ENCODE measurements at regions not wholly inside any gene's neighbourhood (a gene's known extent, or its start where the extent isn't known, plus 50 kb on each side); places are given as distances from the start of the nearest gene placed in this dataset.

GRCh38 chr2:136482966-136483365, 282.4 kb upstream of the THSD7B start:
- no peak for DNase-seq (ENCODE audit: low read depth in 4 of 4, low spot score in 3 of 4)

GRCh38 chr2:136482006-136482405, 283.3 kb upstream of the THSD7B start:
- DNase-seq (ENCODE audit: low read depth in 4 of 4, low spot score in 3 of 4), result no peak

DNA sequence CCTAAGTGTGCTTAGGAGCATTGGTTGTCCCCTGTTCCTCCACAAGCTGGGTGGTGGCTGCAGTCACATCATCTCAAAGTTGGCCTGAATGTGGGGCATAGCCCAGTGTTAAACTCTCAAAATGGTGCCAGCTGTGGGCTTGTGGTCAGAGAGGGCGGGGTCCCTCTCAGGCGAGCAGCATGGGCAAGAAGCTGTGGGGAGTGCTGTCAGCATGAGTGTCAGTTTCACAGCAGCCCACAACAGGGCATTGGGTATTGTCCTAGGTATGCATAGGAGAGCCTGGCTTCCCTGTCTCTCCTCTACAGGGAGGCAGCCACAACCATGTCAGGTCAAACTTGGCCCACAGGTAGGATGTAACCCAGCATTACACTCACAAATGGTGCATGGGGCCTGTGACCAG, 285.6 kb upstream of the THSD7B start:
- no peak for DNase-seq (ENCODE audit: low read depth in 4 of 4, low spot score in 3 of 4)

- DNase-seq (ENCODE audit: low read depth in 4 of 4, low spot score in 3 of 4), result no peak
These were observed 296.5 kb upstream of the THSD7B start for GRCh38 chr2:136468799-136469369.

GRCh38 chr2:136452528-136452927, 312.8 kb upstream of the THSD7B start:
- DNase-seq (ENCODE audit: low read depth in 4 of 4, low spot score in 3 of 4), result no peak

- DNase-seq (ENCODE audit: low read depth in 4 of 4, low spot score in 3 of 4), result no peak
These were observed 316.2 kb upstream of the THSD7B start for GRCh38 chr2:136448986-136449780.

DNA sequence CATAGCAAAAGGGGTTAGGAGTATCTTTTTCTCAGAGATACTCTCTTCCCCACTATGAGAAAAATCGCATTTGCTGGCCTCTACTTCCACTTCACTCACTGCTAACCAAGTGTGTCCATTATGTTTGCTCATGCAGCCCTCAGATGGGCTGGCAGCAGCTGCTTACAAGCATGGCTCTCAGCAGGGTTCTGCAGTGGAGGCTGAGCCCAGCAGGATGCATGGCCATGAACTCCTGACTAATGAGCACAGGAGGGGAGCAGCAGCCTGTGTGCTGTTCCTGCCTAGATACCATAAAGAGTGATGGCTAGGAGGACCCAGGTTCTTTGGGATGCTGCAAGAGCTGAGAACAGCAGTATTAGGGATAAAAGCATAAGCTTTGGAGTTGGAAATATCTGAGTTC, 316.9 kb upstream of the THSD7B start:
- DNase-seq (ENCODE audit: low read depth in 4 of 4, low spot score in 3 of 4), result no peak

DNA sequence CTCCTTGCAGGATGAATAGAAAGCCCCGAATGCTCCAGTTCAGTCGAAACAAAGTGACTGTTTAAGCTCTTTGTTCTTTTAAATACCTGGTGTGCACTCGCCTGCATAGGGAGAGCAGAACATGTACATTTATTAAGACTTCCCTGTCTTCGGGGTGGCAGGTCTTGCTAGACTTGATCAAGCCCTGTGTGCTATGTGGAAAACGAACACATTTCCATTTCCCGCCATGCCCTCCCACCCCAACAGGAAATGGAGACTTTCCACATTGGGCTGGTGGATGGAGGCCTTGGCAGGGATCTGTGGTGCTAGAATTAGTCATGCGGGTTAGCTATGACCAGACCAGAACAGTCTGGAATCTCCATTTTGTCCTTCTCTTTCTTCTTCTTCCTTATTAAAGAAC, 321.0 kb upstream of the THSD7B start:
- peak in 1 of 4 donors; percentile 26 for DNase-seq (ENCODE audit: low read depth in 4 of 4, low spot score in 3 of 4)

GRCh38 chr2:136443661-136444060, 321.7 kb upstream of the THSD7B start:
- no peak for DNase-seq (ENCODE audit: low read depth in 4 of 4, low spot score in 3 of 4)

- DNase-seq (ENCODE audit: low read depth in 4 of 4, low spot score in 3 of 4), result no peak
These were observed 323.2 kb upstream of the THSD7B start for GRCh38 chr2:136441979-136442714.

DNA sequence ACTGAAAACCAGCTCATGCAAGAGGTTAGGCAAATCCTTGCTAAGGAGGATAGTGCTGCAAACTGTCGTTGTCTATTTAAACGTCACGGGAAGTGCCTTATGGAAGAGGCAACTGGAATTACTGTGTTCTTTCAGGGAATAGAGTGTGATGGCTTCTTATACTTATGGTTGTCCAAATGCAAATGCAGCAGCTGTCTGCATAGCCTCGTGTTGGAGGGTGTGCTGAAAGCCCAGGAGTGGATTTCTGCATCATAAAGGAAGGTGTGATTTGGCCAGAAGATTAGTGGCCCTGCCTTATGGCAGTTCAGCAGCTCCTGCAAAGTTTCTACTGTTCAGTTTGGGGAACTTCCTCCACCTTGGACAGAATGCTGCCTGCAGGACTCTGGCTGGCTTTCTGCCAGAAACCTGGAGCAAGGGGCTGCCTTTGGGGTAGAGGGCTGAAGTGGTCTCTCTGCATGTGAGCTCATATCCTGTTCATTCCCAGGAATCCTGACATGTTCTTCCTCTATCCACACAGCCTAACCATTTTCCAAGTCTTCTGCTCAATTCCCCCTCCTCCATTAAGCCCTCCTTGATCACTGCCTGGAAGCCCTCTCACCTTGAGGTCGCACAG, 321.2 kb upstream of the CXCR4 start:
- DNase-seq (ENCODE audit: low read depth in 4 of 4, low spot score in 3 of 4), result no peak

- DNase-seq (ENCODE audit: low read depth in 4 of 4, low spot score in 3 of 4), result no peak
These were observed 319.5 kb upstream of the CXCR4 start for GRCh38 chr2:136437461-136437860.

DNA sequence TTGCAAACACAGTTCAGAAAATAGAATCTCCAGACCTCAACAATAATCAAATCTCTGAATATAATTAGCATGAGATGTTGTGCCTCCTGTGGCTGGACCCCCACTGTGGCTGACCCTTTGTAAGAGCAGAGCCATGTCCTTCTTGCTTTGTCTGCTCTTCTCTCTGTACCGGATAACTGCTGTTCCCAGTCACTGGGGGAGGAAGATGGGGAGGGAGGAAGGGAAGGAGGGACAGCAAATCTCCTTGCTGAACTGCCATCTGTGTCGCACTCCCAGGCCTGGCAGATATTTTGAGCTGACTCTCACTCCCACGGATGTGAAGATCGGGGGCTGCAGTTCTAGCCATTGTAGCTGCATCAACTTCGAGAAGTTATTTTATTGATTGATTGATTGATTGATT, 319.0 kb upstream of the CXCR4 start:
- DNase-seq (ENCODE audit: low read depth in 4 of 4, low spot score in 3 of 4), result no peak

- no peak for DNase-seq (ENCODE audit: low read depth in 4 of 4, low spot score in 3 of 4)
These were observed 316.3 kb upstream of the CXCR4 start for GRCh38 chr2:136434251-136434715.

GRCh38 chr2:136433261-136433660, 315.3 kb upstream of the CXCR4 start:
- no peak for DNase-seq (ENCODE audit: low read depth in 4 of 4, low spot score in 3 of 4)

DNA sequence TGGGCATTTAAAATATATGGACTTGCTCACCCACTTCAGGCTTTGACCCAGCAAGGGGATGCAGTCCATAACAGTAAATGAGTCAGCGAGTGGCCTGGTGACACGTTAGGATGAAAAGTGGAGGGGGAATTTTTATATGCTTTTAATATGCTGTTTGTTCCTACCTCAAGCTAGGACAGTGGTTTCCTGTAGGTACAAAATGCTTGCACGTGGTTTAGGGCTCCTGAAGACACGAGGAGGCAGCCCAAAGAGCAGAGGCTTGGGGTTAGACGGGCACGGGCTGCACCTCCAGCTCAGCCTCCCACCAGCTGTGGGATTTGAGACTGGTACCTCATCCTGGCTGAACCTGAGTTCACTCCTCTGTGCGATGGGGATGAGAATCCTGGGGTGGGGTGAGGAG, 306.2 kb upstream of the CXCR4 start:
- DNase-seq (ENCODE audit: low read depth in 4 of 4, low spot score in 3 of 4), result no peak

DNA sequence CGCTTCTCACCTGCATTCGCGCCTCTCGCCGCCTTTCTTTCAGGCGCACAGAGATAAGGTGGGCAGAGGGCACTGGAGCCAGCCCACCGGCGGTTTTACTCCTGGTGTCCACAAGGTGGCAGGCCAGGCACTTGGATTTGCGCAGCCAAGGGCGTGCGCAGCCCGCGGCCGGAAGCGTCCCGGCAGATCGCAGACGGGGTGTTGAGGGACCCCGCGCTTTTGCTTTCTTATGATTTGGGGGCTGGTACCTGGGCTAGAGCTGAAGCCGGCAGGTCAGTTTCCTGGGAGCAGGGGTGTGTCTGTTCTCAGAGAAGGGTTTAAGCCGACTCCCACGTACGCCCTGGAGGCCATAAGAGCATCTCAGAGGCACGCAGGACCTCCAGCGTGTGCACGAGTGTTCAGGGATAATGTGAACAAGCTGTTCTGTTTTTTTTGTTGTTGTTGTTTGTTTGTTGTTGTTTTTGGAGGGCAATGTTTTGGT, 305.6 kb upstream of the CXCR4 start:
- peak; percentile 43 to 72 (median 54) for DNase-seq (ENCODE audit: low read depth in 4 of 4, low spot score in 3 of 4)

GRCh38 chr2:136422512-136422911, 304.6 kb upstream of the CXCR4 start:
- no peak for DNase-seq (ENCODE audit: low read depth in 4 of 4, low spot score in 3 of 4)

GRCh38 chr2:136420346-136420745, 302.4 kb upstream of the CXCR4 start:
- no peak for DNase-seq (ENCODE audit: low read depth in 4 of 4, low spot score in 3 of 4)

GRCh38 chr2:136411946-136412345, 294.0 kb upstream of the CXCR4 start:
- no peak for DNase-seq (ENCODE audit: low read depth in 4 of 4, low spot score in 3 of 4)

GRCh38 chr2:136410673-136411072, 292.7 kb upstream of the CXCR4 start:
- no peak for DNase-seq (ENCODE audit: low read depth in 4 of 4, low spot score in 3 of 4)
